ENCODE measurements at regions not wholly inside any gene's neighbourhood (a gene's known extent, or its start where the extent isn't known, plus 50 kb on each side); places are given as distances from the start of the nearest gene placed in this dataset.

- H3K27ac ChIP-seq: no peak overlapping the region
- H3K4me3 ChIP-seq: no peak overlapping the region
- no peaks in the 10 kb centered on the region for H3K9me3 ChIP-seq (ENCODE audit: low read depth)
- no peak for TF ChIP-seq CTCF (IDR thresholded peaks at IDR 0.05; ENCODE audit: low read depth, low read length)
- H3K27me3 ChIP-seq: no peaks in the 10 kb centered on the region
- H3K4me1 ChIP-seq (ENCODE audit: low read depth): no peaks in the 10 kb centered on the region
- DNase-seq (ENCODE audit: low read depth in 1 of 2, low spot score in 1 of 2): no peak
- H3K36me3 ChIP-seq: no peaks in the 10 kb centered on the region
Observed at GRCh38 chr2:60283626-60284025, 269.8 kb downstream of the BCL11A start.

- DNase-seq (ENCODE audit: low read depth in 1 of 2, low spot score in 1 of 2): no peak
- Histone ChIP-seq H3K9me3 (ENCODE audit: low read depth) (no peaks in the 10 kb centered on the region), H3K4me3 (no peak overlapping the region), H3K27me3 (no peaks in the 10 kb centered on the region), H3K4me1 (ENCODE audit: low read depth) (no peaks in the 10 kb centered on the region), H3K36me3 (no peaks in the 10 kb centered on the region), H3K27ac (no peak overlapping the region)
- TF ChIP-seq CTCF (IDR thresholded peaks at IDR 0.05; ENCODE audit: low read depth, low read length): no peak
Observed at GRCh38 chr2:60282886-60283285, 270.6 kb downstream of the BCL11A start.

GRCh38 chr2:60281730-60282129 is 271.7 kb downstream of the BCL11A start:
- no peak for TF ChIP-seq CTCF (IDR thresholded peaks at IDR 0.05; ENCODE audit: low read depth, low read length)
- no peaks in the 10 kb centered on the region for H3K4me1 ChIP-seq (ENCODE audit: low read depth)
- DNase-seq (ENCODE audit: low read depth in 1 of 2, low spot score in 1 of 2): no peak
- no peak overlapping the region for H3K27ac ChIP-seq
- H3K4me3 ChIP-seq: no peak overlapping the region
- no peaks in the 10 kb centered on the region for H3K9me3 ChIP-seq (ENCODE audit: low read depth)
- no peaks in the 10 kb centered on the region for H3K27me3 ChIP-seq
- no peaks in the 10 kb centered on the region for H3K36me3 ChIP-seq

- no peaks in the 10 kb centered on the region for H3K27me3 ChIP-seq
- no peaks in the 10 kb centered on the region for H3K4me1 ChIP-seq (ENCODE audit: low read depth)
- DNase-seq (ENCODE audit: low read depth in 1 of 2, low spot score in 1 of 2): no peak
- no peak overlapping the region for H3K4me3 ChIP-seq
- H3K9me3 ChIP-seq (ENCODE audit: low read depth): no peaks in the 10 kb centered on the region
- TF ChIP-seq CTCF (IDR thresholded peaks at IDR 0.05; ENCODE audit: low read depth, low read length): no peak
- H3K36me3 ChIP-seq: no peaks in the 10 kb centered on the region
- no peak overlapping the region for H3K27ac ChIP-seq
Observed at GRCh38 chr2:60280238-60280637, 273.2 kb downstream of the BCL11A start.

GRCh38 chr2:60278906-60279305 is 274.5 kb downstream of the BCL11A start:
- Histone ChIP-seq H3K4me3 (no peak overlapping the region), H3K36me3 (no peaks in the 10 kb centered on the region), H3K4me1 (ENCODE audit: low read depth) (no peaks in the 10 kb centered on the region), H3K27me3 (no peaks in the 10 kb centered on the region), H3K27ac (no peak overlapping the region), H3K9me3 (ENCODE audit: low read depth) (no peaks in the 10 kb centered on the region)
- no peak for DNase-seq (ENCODE audit: low read depth in 1 of 2, low spot score in 1 of 2)
- no peak for TF ChIP-seq CTCF (IDR thresholded peaks at IDR 0.05; ENCODE audit: low read depth, low read length)

GRCh38 chr2:60275958-60276357 is 277.5 kb downstream of the BCL11A start:
- Histone ChIP-seq H3K4me3 (no peak overlapping the region), H3K27ac (no peak overlapping the region), H3K9me3 (ENCODE audit: low read depth) (no peaks in the 10 kb centered on the region), H3K36me3 (no peaks in the 10 kb centered on the region), H3K27me3 (no peaks in the 10 kb centered on the region), H3K4me1 (ENCODE audit: low read depth) (peaks cover 9% of the 10 kb centered on the region)
- DNase-seq (ENCODE audit: low read depth in 1 of 2, low spot score in 1 of 2): no peak
- no peak for TF ChIP-seq CTCF (IDR thresholded peaks at IDR 0.05; ENCODE audit: low read depth, low read length)
